Natural killer cell (primary cell): ENCODE measurements at regions not wholly inside any gene's neighbourhood (a gene's known extent, or its start where the extent isn't known, plus 50 kb on each side); places are given as distances from the start of the nearest gene placed in this dataset.

Experiments
- ATAC-seq, 3 donors: fragments of 150-1000 bp in 2 of 3; fragments of 200-7000 bp in 1 of 3; cut with Tn5 transposase; 1 replicate in 1 of 3; 2 replicates in 2 of 3; pipeline ENCODE4 v1.10.0; 2021; ENCODE audit warnings: mild to moderate bottlenecking in 2 of 3, moderate library complexity in 2 of 3
- DNase-seq, 2 donors: peaks; one replicate each; pipeline versions ENCODE4 v3.0.0 to v3.0.0-alpha.2; 2013 to 2021; ENCODE audit warnings: mixed read lengths in 1 of 2
- H3K27ac ChIP-seq: one replicate; pipeline ENCODE4 v1.5.1; 2013; ENCODE audit warnings: mild to moderate bottlenecking, low read length
- H3K27me3 ChIP-seq: one replicate; pipeline ENCODE4 v1.6.1; 2013; ENCODE audit warnings: low read length; ENCODE audit not compliant: control insufficient read depth, insufficient read depth
- H3K36me3 ChIP-seq: one replicate; pipeline ENCODE4 v1.6.1; 2013; ENCODE audit warnings: low read length; ENCODE audit not compliant: control insufficient read depth, insufficient read depth
- H3K4me1 ChIP-seq: one replicate; pipeline ENCODE4 v1.6.1; 2013; ENCODE audit warnings: low read length; ENCODE audit not compliant: control insufficient read depth, insufficient read depth
- H3K4me3 ChIP-seq: one replicate; pipeline ENCODE4 v1.5.1; 2013; ENCODE audit warnings: low read length
- H3K9me3 ChIP-seq: one replicate; pipeline ENCODE4 v1.6.1; 2013; ENCODE audit warnings: low read length; ENCODE audit not compliant: control insufficient read depth, insufficient read depth
- H3K27ac Mint-ChIP-seq, 2 donors: one replicate each; pipeline ENCODE4 v1.8.0; 2022; ENCODE audit warnings: mild to moderate bottlenecking in 2 of 2, mixed read lengths in 2 of 2, moderate library complexity in 1 of 2
- H3K27me3 Mint-ChIP-seq, 2 donors: one replicate each; pipeline ENCODE4 v1.8.0; 2022; ENCODE audit warnings: low read depth in 2 of 2, mixed read lengths in 2 of 2
- H3K36me3 Mint-ChIP-seq: one replicate; pipeline ENCODE4 v1.8.0; 2022; ENCODE audit warnings: mixed read lengths
- H3K4me1 Mint-ChIP-seq, 2 donors: one replicate each; pipeline ENCODE4 v1.8.0; 2022; ENCODE audit warnings: mixed read lengths in 2 of 2
- H3K4me3 Mint-ChIP-seq: one replicate; pipeline ENCODE4 v1.8.0; 2022; ENCODE audit warnings: mild to moderate bottlenecking, moderate library complexity, mixed read lengths
- H3K9me3 Mint-ChIP-seq, 2 donors: one replicate each; pipeline ENCODE4 v1.8.0; 2022; ENCODE audit warnings: mixed read lengths in 2 of 2
- WGBS: methylation state at CpG from one replicate; pipeline ENCODE4 v1.1.7; 2013; ENCODE audit warnings: missing lambda C conversion rate; ENCODE audit not compliant: insufficient coverage; 5-methylcytosine and 5-hydroxymethylcytosine counted together
- intact Hi-C: fragments of 100-400 bp; cut with micrococcal nuclease; formaldehyde crosslinking; loops from one replicate; pipeline ENCODE4 v1.14.2; 2022
- TF ChIP-seq, protein P1 (sequence below): fragments of 200-600 bp; IDR thresholded peaks from one replicate; pipeline ENCODE4 v1.8.0; 2022; ENCODE audit warnings: antibody characterized with exemption

DNA sequence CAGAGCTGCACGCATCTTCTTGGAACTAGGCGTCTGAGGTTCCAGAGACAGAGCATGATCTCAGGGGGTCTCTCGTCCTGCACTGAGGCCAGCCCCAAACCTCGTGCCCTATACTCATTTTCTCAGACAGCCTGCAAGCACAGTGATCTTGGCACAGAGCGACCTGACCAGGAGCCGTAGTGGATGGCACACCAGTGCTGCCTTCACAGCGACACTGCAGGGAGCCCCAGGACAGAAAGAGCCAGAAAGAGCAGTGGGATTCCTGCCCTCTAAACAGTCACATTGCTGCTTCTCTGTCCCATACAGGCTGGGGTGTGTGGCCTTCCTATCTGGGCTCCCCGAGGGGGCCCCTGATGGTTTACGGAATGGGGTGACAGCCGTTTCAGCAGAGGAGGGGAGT lies 131.0 kb downstream of the RBFOX3 start:
- no peak overlapping the region for H3K27ac ChIP-seq
- ATAC-seq (no peak), DNase-seq (no peak)
- H3K4me3 Mint-ChIP-seq = no peak overlapping the region
- H3K36me3 Mint-ChIP-seq = no peaks in the 10 kb centered on the region
- 82% methylated on average over 10 of the region's 10 CpGs for WGBS
- peaks cover 10 to 41% of the 10 kb centered on the region in 2 donors for H3K4me1 Mint-ChIP-seq
- peaks cover 7% of the 10 kb centered on the region for H3K27me3 ChIP-seq
- H3K27me3 Mint-ChIP-seq = peaks cover 9 to 12% of the 10 kb centered on the region in 2 donors
- H3K9me3 ChIP-seq = no peaks in the 10 kb centered on the region
- H3K9me3 Mint-ChIP-seq = no peaks in the 10 kb centered on the region
- TF ChIP-seq, protein P1, sequence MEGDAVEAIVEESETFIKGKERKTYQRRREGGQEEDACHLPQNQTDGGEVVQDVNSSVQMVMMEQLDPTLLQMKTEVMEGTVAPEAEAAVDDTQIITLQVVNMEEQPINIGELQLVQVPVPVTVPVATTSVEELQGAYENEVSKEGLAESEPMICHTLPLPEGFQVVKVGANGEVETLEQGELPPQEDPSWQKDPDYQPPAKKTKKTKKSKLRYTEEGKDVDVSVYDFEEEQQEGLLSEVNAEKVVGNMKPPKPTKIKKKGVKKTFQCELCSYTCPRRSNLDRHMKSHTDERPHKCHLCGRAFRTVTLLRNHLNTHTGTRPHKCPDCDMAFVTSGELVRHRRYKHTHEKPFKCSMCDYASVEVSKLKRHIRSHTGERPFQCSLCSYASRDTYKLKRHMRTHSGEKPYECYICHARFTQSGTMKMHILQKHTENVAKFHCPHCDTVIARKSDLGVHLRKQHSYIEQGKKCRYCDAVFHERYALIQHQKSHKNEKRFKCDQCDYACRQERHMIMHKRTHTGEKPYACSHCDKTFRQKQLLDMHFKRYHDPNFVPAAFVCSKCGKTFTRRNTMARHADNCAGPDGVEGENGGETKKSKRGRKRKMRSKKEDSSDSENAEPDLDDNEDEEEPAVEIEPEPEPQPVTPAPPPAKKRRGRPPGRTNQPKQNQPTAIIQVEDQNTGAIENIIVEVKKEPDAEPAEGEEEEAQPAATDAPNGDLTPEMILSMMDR = no peak
- H3K4me3 ChIP-seq = no peak overlapping the region
- intact Hi-C loops = no loop called here
- H3K4me1 ChIP-seq = no peaks in the 10 kb centered on the region
- H3K27ac Mint-ChIP-seq = no peak overlapping the region
- no peaks in the 10 kb centered on the region for H3K36me3 ChIP-seq

DNA sequence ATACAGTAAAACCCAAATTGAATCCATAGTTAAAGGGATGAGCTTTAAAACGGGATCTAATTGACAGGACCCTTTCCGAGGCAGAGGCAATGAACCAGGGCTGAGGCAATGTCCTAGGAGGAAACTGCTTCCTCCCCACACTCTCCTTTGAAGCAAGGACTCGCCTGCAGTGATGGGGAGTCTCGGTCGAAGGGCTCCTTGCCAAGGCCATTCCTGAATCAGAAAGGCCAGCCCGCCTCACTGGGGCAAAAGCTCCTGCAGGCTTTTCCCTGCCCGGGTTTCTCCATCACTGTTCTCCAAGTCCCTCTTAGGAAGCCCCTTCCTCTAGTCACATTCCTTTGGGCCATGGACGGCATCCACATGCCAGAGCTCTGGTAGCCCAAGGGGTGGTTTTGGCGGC lies 132.0 kb downstream of the RBFOX3 start:
- DNase-seq (no peak), ATAC-seq (no peak)
- H3K27me3 ChIP-seq = peaks cover 6% of the 10 kb centered on the region
- peaks cover 10 to 41% of the 10 kb centered on the region in 2 donors for H3K4me1 Mint-ChIP-seq
- intact Hi-C loops = no loop called here
- H3K27ac Mint-ChIP-seq = no peak overlapping the region
- no peak overlapping the region for H3K27ac ChIP-seq
- peaks cover 5 to 9% of the 10 kb centered on the region in 2 donors for H3K27me3 Mint-ChIP-seq
- TF ChIP-seq, protein P1 = no peak
- no peaks in the 10 kb centered on the region for H3K36me3 ChIP-seq
- H3K4me3 Mint-ChIP-seq = no peak overlapping the region
- no peaks in the 10 kb centered on the region for H3K4me1 ChIP-seq
- H3K36me3 Mint-ChIP-seq = no peaks in the 10 kb centered on the region
- H3K4me3 ChIP-seq = no peak overlapping the region
- no peaks in the 10 kb centered on the region for H3K9me3 ChIP-seq
- 76% methylated on average over 9 of the region's 9 CpGs for WGBS
- no peaks in the 10 kb centered on the region for H3K9me3 Mint-ChIP-seq

DNA sequence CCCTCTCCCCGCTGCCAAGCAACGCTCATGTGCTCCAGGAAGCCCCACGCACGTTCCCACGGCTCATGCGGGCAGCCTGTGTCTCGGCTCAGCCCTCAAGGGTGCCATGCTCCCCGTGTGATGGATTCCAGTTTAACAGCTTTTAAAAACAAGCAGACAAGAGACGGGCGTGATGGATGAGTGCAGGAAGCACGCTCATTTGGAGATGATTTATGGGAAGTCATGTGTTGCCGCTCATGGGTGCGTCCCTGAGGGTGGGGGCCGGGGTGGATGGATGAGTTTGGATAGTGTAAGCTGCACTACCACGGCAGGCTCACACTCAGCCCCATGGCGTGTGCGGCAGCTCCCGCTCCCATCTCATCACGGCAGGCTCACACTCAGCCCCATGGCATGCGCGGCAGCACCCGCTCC lies 132.8 kb downstream of the RBFOX3 start:
- H3K27me3 Mint-ChIP-seq = peaks cover 0 to 9% of the 10 kb centered on the region in 2 donors

More for the DNA sequence above, 132.8 kb downstream of the RBFOX3 start:
- peaks cover 2% of the 10 kb centered on the region for H3K27me3 ChIP-seq
- intact Hi-C loops = no loop called here
- DNase-seq (no peak), ATAC-seq (no peak)
- no peak overlapping the region for H3K27ac ChIP-seq
- H3K36me3 Mint-ChIP-seq = no peaks in the 10 kb centered on the region
- H3K27ac Mint-ChIP-seq = no peak overlapping the region
- H3K9me3 ChIP-seq = no peaks in the 10 kb centered on the region
- H3K9me3 Mint-ChIP-seq = no peaks in the 10 kb centered on the region
- 67% methylated on average over 22 of the region's 22 CpGs for WGBS
- H3K4me3 Mint-ChIP-seq = no peak overlapping the region
- H3K4me1 Mint-ChIP-seq = peaks cover 9 to 33% of the 10 kb centered on the region in 2 donors
- TF ChIP-seq, protein P1 = no peak
- H3K4me3 ChIP-seq = no peak overlapping the region
- H3K4me1 ChIP-seq = no peaks in the 10 kb centered on the region
- no peaks in the 10 kb centered on the region for H3K36me3 ChIP-seq
